Stomach (tissue), 4 donors: ENCODE measurements at regions not wholly inside any gene's neighbourhood (a gene's known extent, or its start where the extent isn't known, plus 50 kb on each side); places are given as distances from the start of the nearest gene placed in this dataset.

ENCODE experiments used
- CTCF ChIP-seq, 7 experiments: fragments of 450-650 bp in 4 of 7; fragments of 200-600 bp in 3 of 7; sonication (generic) in 3 of 7; IDR thresholded peaks; one replicate each; pipeline ENCODE4 v1.5.1; 2016 to 2019; ENCODE audit warnings: antibody characterized with exemption in 7 of 7, control low read depth in 2 of 7, mild to moderate bottlenecking in 1 of 7
- EP300 ChIP-seq: sonication (generic); formaldehyde crosslinking; IDR thresholded peaks from one replicate; pipeline ENCODE4 v1.6.1; 2017; ENCODE audit warnings: antibody characterized with exemption
- POLR2A ChIP-seq, 4 donors: fragments of 450-650 bp; IDR thresholded peaks; one replicate each; pipeline ENCODE4 v1.6.1; 2016; ENCODE audit warnings: antibody characterized with exemption in 4 of 4, control low read depth in 2 of 4, mild to moderate bottlenecking in 1 of 4, moderate library complexity in 1 of 4
- POLR2AphosphoS5 ChIP-seq, 3 donors: sonication (generic); formaldehyde crosslinking; IDR thresholded peaks; one replicate each; pipeline ENCODE4 v1.6.1; 2016; ENCODE audit warnings: antibody characterized with exemption in 3 of 3

GRCh38 chr5:61683926-61684325 lies 351.9 kb downstream of the ZSWIM6 start:
- TF ChIP-seq POLR2A (IDR thresholded peaks at IDR 0.05) (no peak), CTCF (IDR thresholded peaks at IDR 0.05) (no peak), EP300 (no peak), POLR2AphosphoS5 (IDR thresholded peaks at IDR 0.05) (no peak)
